GM13977 (cell line): ENCODE measurements at regions not wholly inside any gene's neighbourhood (a gene's known extent, or its start where the extent isn't known, plus 50 kb on each side); places are given as distances from the start of the nearest gene placed in this dataset.

Experiments used
- DNase-seq: peaks from one replicate; pipeline ENCODE4 v3.0.0; 2012; ENCODE audit warnings: low spot score
- in situ Hi-C: fragments of 300-500 bp; cut with MboI; formaldehyde crosslinking; loops from one replicate; pipeline ENCODE4 v1.12.0; 2022; ENCODE audit warnings: low sequenced_read_pairs, low pct_unique_long_range_greater_than_20kb, mixed read lengths, inconsistent platforms; ENCODE audit not compliant: unreplicated experiment
- TF ChIP-seq, protein P1 (sequence below): IDR thresholded peaks from 2 replicates; pipeline ENCODE4 v1.5.1; 2012; ENCODE audit warnings: mild to moderate bottlenecking, control low read depth; ENCODE audit not compliant: insufficient read depth; ENCODE audit errors: extremely low read depth, missing control alignments

- in situ Hi-C loops = loop anchor here (25.0 kb wide), 1 partner anchor 462 kb away; the partner anchor contains the start of gene LHFPL6
- TF ChIP-seq, protein P1, sequence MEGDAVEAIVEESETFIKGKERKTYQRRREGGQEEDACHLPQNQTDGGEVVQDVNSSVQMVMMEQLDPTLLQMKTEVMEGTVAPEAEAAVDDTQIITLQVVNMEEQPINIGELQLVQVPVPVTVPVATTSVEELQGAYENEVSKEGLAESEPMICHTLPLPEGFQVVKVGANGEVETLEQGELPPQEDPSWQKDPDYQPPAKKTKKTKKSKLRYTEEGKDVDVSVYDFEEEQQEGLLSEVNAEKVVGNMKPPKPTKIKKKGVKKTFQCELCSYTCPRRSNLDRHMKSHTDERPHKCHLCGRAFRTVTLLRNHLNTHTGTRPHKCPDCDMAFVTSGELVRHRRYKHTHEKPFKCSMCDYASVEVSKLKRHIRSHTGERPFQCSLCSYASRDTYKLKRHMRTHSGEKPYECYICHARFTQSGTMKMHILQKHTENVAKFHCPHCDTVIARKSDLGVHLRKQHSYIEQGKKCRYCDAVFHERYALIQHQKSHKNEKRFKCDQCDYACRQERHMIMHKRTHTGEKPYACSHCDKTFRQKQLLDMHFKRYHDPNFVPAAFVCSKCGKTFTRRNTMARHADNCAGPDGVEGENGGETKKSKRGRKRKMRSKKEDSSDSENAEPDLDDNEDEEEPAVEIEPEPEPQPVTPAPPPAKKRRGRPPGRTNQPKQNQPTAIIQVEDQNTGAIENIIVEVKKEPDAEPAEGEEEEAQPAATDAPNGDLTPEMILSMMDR = no peak
- no peak for DNase-seq
Observed at GRCh38 chr13:39149896-39150295, 111.6 kb downstream of the NHLRC3 start.

- in situ Hi-C loops = no loop called here
Observed at GRCh38 chr13:39154041-39154440, 115.8 kb downstream of the NHLRC3 start.

DNA sequence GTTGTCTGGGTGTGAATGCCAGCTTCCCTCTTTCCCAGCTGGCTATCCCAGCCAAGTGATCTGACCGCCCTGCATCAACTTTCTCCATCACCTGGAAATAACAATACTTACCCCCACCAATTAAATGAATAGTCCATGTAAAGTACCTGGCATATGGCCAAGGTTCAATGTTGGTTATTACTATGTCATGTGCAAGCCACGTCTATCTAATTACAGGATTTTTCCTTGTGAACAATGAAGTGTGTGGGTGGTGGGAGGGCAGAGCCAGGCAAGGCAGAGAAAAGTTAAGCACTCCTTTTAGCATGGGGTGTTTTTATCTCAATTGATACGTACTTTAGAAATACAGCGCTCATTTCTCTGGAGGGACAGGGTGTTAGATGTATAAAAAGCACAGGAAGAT is 121.1 kb downstream of the NHLRC3 start:
- in situ Hi-C loops = no loop called here
- DNase-seq = no peak
- TF ChIP-seq, protein P1 = no peak

More at GRCh38 chr13:39154041-39154440, 115.8 kb downstream of the NHLRC3 start:
- TF ChIP-seq, protein P1 = no peak
- no peak for DNase-seq

GRCh38 chr13:39159846-39160370 is 121.7 kb downstream of the NHLRC3 start:
- no peak for DNase-seq

DNA sequence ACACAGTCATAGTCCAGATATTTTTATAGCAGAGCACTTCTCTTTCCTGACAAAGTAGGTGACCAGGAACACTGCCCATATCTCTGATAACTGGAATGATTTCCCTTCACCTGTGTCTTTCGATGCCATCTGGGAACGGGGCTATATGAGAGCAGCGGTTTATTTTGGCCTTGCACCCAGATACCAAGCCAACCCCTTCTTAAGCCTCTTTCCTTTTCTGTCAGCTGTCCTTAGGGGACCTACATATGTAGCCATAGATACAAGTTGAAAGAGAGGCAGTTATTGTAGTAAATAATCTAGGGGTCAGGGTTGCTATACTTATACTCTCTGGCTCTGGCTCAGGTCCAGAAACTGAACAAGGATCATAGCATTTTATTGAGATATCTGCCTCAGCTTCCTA is 128.8 kb downstream of the NHLRC3 start:
- in situ Hi-C loops = no loop called here
- TF ChIP-seq, protein P1 = no peak
- DNase-seq = no peak

More at GRCh38 chr13:39159846-39160370, 121.7 kb downstream of the NHLRC3 start:
- in situ Hi-C loops = no loop called here
- TF ChIP-seq, protein P1 = no peak

GRCh38 chr13:39170711-39171110 is 132.5 kb downstream of the NHLRC3 start:
- in situ Hi-C loops = no loop called here
- DNase-seq = no peak
- TF ChIP-seq, protein P1 = no peak
